ENCODE measurements at regions not wholly inside any gene's neighbourhood (a gene's known extent, or its start where the extent isn't known, plus 50 kb on each side); places are given as distances from the start of the nearest gene placed in this dataset.

GRCh38 chr19:23522431-23522830 lies 127.2 kb upstream of the ZNF91 start:
- Histone ChIP-seq H3K27me3 (ENCODE audit: insufficient read depth, low read depth, severe bottlenecking) (peaks cover 14% of the 10 kb centered on the region), H3K27ac (no peak overlapping the region)
- DNase-seq = no peak

GRCh38 chr19:23521471-23521870 lies 126.2 kb upstream of the ZNF91 start:
- Histone ChIP-seq H3K27ac (no peak overlapping the region), H3K9me3 (ENCODE audit: severe bottlenecking) (no peaks in the 10 kb centered on the region)
- DNase-seq = no peak

More at GRCh38 chr19:23522431-23522830, 127.2 kb upstream of the ZNF91 start:
- Histone ChIP-seq H3K36me3 (no peaks in the 10 kb centered on the region), H3K9me3 (ENCODE audit: severe bottlenecking) (no peaks in the 10 kb centered on the region), H3K4me3 (ENCODE audit: low read depth, low read length) (no peak overlapping the region)
- TF ChIP-seq CTCF (IDR thresholded peaks at IDR 0.05; ENCODE audit: low read depth, low read length) = no peak

GRCh38 chr19:23520441-23520840 lies 125.2 kb upstream of the ZNF91 start:
- Histone ChIP-seq H3K9me3 (ENCODE audit: severe bottlenecking) (no peaks in the 10 kb centered on the region), H3K27me3 (ENCODE audit: insufficient read depth, low read depth, severe bottlenecking) (peaks cover 26% of the 10 kb centered on the region), H3K4me3 (ENCODE audit: low read depth, low read length) (no peak overlapping the region), H3K36me3 (no peaks in the 10 kb centered on the region), H3K27ac (no peak overlapping the region)
- no peak for DNase-seq
- no peak for TF ChIP-seq CTCF (IDR thresholded peaks at IDR 0.05; ENCODE audit: low read depth, low read length)

More at GRCh38 chr19:23521471-23521870, 126.2 kb upstream of the ZNF91 start:
- no peak for TF ChIP-seq CTCF (IDR thresholded peaks at IDR 0.05; ENCODE audit: low read depth, low read length)
- peaks cover 21% of the 10 kb centered on the region for H3K27me3 ChIP-seq (ENCODE audit: insufficient read depth, low read depth, severe bottlenecking)
- H3K36me3 ChIP-seq = no peaks in the 10 kb centered on the region
- no peak overlapping the region for H3K4me3 ChIP-seq (ENCODE audit: low read depth, low read length)

- Histone ChIP-seq H3K27me3 (ENCODE audit: insufficient read depth, low read depth, severe bottlenecking) (peaks cover 32% of the 10 kb centered on the region), H3K9me3 (ENCODE audit: severe bottlenecking) (no peaks in the 10 kb centered on the region), H3K4me3 (ENCODE audit: low read depth, low read length) (no peak overlapping the region), H3K27ac (no peak overlapping the region), H3K36me3 (no peaks in the 10 kb centered on the region)
- DNase-seq = no peak
- TF ChIP-seq CTCF (IDR thresholded peaks at IDR 0.05; ENCODE audit: low read depth, low read length) = no peak
These were observed 123.8 kb upstream of the ZNF91 start for GRCh38 chr19:23519031-23519430.

- DNase-seq = no peak
These were observed 121.0 kb upstream of the ZNF91 start for GRCh38 chr19:23516266-23516665.

More at GRCh38 chr19:23516266-23516665, 121.0 kb upstream of the ZNF91 start:
- H3K27me3 ChIP-seq (ENCODE audit: insufficient read depth, low read depth, severe bottlenecking) = peaks cover 27% of the 10 kb centered on the region
- H3K4me3 ChIP-seq (ENCODE audit: low read depth, low read length) = no peak overlapping the region
- TF ChIP-seq CTCF (IDR thresholded peaks at IDR 0.05; ENCODE audit: low read depth, low read length) = no peak
- H3K27ac ChIP-seq = no peak overlapping the region
- H3K9me3 ChIP-seq (ENCODE audit: severe bottlenecking) = peaks cover 3% of the 10 kb centered on the region
- H3K36me3 ChIP-seq = no peaks in the 10 kb centered on the region

All from WERI-Rb-1 (cell line).